ENCODE measurements at regions not wholly inside any gene's neighbourhood (a gene's known extent, or its start where the extent isn't known, plus 50 kb on each side); places are given as distances from the start of the nearest gene placed in this dataset.

GRCh38 chr2:188705191-188705590, 269.0 kb upstream of the COL3A1 start:
- H3K4me3 ChIP-seq (ENCODE audit: low read depth, low read length), result no peak overlapping the region
- TF ChIP-seq, protein P1, sequence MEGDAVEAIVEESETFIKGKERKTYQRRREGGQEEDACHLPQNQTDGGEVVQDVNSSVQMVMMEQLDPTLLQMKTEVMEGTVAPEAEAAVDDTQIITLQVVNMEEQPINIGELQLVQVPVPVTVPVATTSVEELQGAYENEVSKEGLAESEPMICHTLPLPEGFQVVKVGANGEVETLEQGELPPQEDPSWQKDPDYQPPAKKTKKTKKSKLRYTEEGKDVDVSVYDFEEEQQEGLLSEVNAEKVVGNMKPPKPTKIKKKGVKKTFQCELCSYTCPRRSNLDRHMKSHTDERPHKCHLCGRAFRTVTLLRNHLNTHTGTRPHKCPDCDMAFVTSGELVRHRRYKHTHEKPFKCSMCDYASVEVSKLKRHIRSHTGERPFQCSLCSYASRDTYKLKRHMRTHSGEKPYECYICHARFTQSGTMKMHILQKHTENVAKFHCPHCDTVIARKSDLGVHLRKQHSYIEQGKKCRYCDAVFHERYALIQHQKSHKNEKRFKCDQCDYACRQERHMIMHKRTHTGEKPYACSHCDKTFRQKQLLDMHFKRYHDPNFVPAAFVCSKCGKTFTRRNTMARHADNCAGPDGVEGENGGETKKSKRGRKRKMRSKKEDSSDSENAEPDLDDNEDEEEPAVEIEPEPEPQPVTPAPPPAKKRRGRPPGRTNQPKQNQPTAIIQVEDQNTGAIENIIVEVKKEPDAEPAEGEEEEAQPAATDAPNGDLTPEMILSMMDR (conservative IDR thresholded peaks at IDR 0.05; ENCODE audit: low read depth, low read length), result no peak
- no peak for DNase-seq (ENCODE audit: low read depth)

GRCh38 chr2:188713961-188714360, 260.2 kb upstream of the COL3A1 start:
- H3K4me3 ChIP-seq (ENCODE audit: low read depth, low read length), result no peak overlapping the region
- TF ChIP-seq, protein P1 (conservative IDR thresholded peaks at IDR 0.05; ENCODE audit: low read depth, low read length), result no peak
- DNase-seq (ENCODE audit: low read depth), result no peak

DNA sequence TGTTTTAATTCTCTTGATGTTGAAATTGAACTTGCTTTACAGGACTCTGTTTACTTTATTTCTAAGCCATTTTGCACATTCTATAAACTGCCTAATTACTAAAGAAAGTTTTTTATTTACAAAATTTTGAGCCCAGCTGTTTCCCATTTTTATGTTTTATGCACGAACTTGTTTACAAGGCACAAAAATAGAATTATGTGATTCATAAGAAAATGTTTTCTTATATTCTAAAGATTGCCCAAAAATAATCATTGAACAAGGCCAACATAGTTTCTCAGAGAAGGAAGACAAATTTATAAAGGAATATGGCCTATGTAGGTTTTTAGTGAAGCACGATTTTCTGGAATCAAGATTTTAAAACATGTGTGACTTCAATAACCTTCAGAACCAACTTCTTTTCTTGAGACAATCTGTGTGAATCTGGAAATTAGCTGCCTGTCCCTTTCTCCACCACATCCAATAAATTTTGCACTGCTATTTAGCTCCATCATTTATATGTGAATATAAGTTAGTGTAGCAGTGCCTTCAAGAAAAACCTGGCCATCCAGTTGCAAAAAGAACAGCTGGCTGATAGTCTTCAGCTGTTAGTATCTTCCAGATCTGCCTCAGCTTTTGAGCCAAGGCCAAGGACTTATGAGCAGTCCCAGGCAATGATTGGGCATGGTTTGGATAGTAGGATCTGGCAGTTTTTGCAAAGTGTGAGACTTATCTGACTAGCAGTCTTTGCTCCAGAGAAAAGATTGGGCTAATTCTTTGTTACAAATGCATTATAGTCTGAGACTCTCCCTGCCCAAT, 253.2 kb upstream of the COL3A1 start:
- no peak for DNase-seq (ENCODE audit: low read depth)
- TF ChIP-seq, protein P1 (conservative IDR thresholded peaks at IDR 0.05; ENCODE audit: low read depth, low read length), result no peak
- no peak overlapping the region for H3K4me3 ChIP-seq (ENCODE audit: low read depth, low read length)

DNA sequence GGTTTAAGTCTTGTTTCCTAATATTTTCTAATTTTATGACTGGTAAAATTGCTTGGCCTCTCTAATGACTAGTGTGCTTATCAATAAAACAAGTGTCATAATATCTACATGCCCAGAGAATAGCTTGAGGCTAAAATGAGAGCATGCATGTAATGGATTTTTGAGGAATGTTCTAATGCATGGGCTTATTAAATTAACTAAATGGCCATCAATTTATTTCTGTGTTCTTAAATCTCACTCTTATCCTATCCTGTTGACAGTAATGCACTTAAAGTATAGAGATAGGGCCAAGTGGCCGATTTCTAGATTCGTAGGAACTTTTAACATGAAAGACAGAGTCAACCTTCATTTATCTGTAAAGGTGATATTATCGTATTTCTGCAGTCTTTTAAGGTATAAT, 252.4 kb upstream of the COL3A1 start:
- DNase-seq (ENCODE audit: low read depth), result no peak
- H3K4me3 ChIP-seq (ENCODE audit: low read depth, low read length), result no peak overlapping the region
- TF ChIP-seq, protein P1 (conservative IDR thresholded peaks at IDR 0.05; ENCODE audit: low read depth, low read length), result no peak

- TF ChIP-seq, protein P1 (conservative IDR thresholded peaks at IDR 0.05; ENCODE audit: low read depth, low read length), result no peak
- no peak overlapping the region for H3K4me3 ChIP-seq (ENCODE audit: low read depth, low read length)
- no peak for DNase-seq (ENCODE audit: low read depth)
Observed at GRCh38 chr2:188725746-188726360, 248.3 kb upstream of the COL3A1 start.

DNA sequence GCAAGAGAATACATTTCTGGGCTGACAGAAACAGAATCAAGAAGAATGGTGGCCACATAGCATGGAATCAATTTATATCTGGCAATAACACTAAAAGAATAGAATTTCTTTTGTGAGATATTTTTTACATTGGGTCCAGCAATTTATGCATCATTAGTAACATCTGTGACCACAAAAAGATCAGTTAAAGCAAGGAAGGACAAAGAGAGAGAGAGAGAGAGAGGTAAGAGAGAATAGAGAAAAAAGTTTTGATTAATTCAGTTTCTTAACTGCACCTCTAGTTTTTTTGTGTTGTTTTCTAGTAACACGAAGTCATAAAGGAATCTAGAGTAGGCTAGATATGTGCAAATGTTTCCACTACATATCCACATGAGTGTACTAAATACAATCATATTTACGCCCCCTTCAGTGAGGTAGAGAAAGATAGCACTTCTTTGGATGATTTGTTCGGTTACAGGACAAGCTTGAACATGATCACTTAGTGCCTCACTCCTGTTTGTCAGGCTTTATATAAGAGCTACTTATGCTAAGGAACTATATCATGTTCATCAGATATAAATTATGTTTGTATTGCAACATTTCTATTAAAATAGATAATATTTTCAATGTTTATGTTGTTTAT, 247.4 kb upstream of the COL3A1 start:
- H3K4me3 ChIP-seq (ENCODE audit: low read depth, low read length), result no peak overlapping the region
- no peak for DNase-seq (ENCODE audit: low read depth)
- TF ChIP-seq, protein P1 (conservative IDR thresholded peaks at IDR 0.05; ENCODE audit: low read depth, low read length), result no peak

Data from epithelial cell of proximal tubule (primary cell).